PC-9 (cell line): ENCODE measurements at regions not wholly inside any gene's neighbourhood (a gene's known extent, or its start where the extent isn't known, plus 50 kb on each side); places are given as distances from the start of the nearest gene placed in this dataset.

ENCODE experiments used
- BruUV-seq: library from RNA; stranded (reverse); fragments of 400-500 nt; replicated peaks from 2 replicates; lab custom pipeline; 2021; lab: Mats Ljungman, UMichigan
- CTCF ChIA-PET: fragments of 300-600 bp; sonication (Branson Sonifier 250); formaldehyde crosslinking; loops from one replicate; lab custom pipeline; 2022; ENCODE audit warnings: antibody characterized with exemption; lab: Charles Lee
- POLR2A ChIA-PET: fragments of 300-600 bp; sonication (Branson Sonifier 250); formaldehyde crosslinking; loops from one replicate; lab custom pipeline; 2022; ENCODE audit warnings: antibody characterized with exemption; ENCODE audit not compliant: unreplicated experiment; lab: Charles Lee
- DNase-seq, 2 experiments: peaks; one replicate each; pipeline versions ENCODE4 v3.0.0 to v3.0.0-alpha.2; 2015 to 2022; ENCODE audit warnings: mixed read lengths in 1 of 2
- H2AFZ ChIP-seq: fragments of 200-600 bp; sonication (generic); 2 replicates; pipeline ENCODE4 v1.8.1; 2017; ENCODE audit warnings: antibody characterized with exemption
- H3F3A ChIP-seq: fragments of 200-600 bp; sonication (generic); 2 replicates; pipeline ENCODE4 v1.8.1; 2017; ENCODE audit warnings: antibody characterized with exemption, mild to moderate bottlenecking, low read depth; ENCODE audit not compliant: insufficient read depth
- H3K27ac ChIP-seq: fragments of 200-600 bp; sonication (generic); 2 replicates; pipeline ENCODE4 v1.6.1; 2016; ENCODE audit warnings: mixed run types
- H3K27me3 ChIP-seq: fragments of 200-600 bp; sonication (generic); 2 replicates; pipeline ENCODE4 v1.6.1; 2016; ENCODE audit warnings: low read depth, mixed run types; ENCODE audit not compliant: insufficient read depth
- H3K36me3 ChIP-seq: fragments of 200-600 bp; sonication (generic); 2 replicates; pipeline ENCODE4 v1.6.1; 2016; ENCODE audit warnings: low read depth, mixed run types
- H3K4me1 ChIP-seq: fragments of 200-600 bp; sonication (generic); replicated peaks from 2 replicates; pipeline ENCODE4 v1.6.1; 2016; ENCODE audit warnings: mixed run types; ENCODE audit not compliant: insufficient read depth
- H3K4me2 ChIP-seq: fragments of 200-600 bp; sonication (generic); 2 replicates; pipeline ENCODE4 v1.6.1; 2017; ENCODE audit warnings: mixed run types
- H3K4me3 ChIP-seq: fragments of 200-600 bp; sonication (generic); 2 replicates; pipeline ENCODE4 v1.6.1; 2016; ENCODE audit warnings: mixed run types
- H3K79me2 ChIP-seq: fragments of 200-600 bp; sonication (generic); 2 replicates; pipeline ENCODE4 v1.6.1; 2017; ENCODE audit warnings: low read depth, mixed run types
- H3K9me2 ChIP-seq: fragments of 200-600 bp; sonication (generic); 2 replicates; pipeline ENCODE4 v1.8.1; 2017; ENCODE audit warnings: mild to moderate bottlenecking; ENCODE audit not compliant: insufficient read depth
- H3K9me3 ChIP-seq: fragments of 200-600 bp; sonication (generic); 2 replicates; pipeline ENCODE4 v1.8.1; 2016; ENCODE audit warnings: low read depth; ENCODE audit not compliant: insufficient read depth
- H4K20me1 ChIP-seq: fragments of 200-600 bp; sonication (generic); 2 replicates; pipeline ENCODE4 v1.8.1; 2017; ENCODE audit not compliant: insufficient read depth
- CTCF ChIP-seq: fragments of 200-600 bp; sonication (generic); conservative IDR thresholded peaks from 2 replicates; pipeline ENCODE4 v1.6.1; 2017; ENCODE audit warnings: mixed run types, antibody characterized with exemption, mild to moderate bottlenecking, moderate library complexity
- EZH2 ChIP-seq: fragments of 200-600 bp; sonication (generic); IDR thresholded peaks from 2 replicates; pipeline ENCODE4 v1.8.0; 2017; ENCODE audit warnings: antibody characterized with exemption, low read depth
- intact Hi-C: fragments of 100-400 bp; cut with micrococcal nuclease; formaldehyde crosslinking; loops from one replicate; pipeline ENCODE4 v1.10.0; 2022; ENCODE audit not compliant: unreplicated experiment

DNA sequence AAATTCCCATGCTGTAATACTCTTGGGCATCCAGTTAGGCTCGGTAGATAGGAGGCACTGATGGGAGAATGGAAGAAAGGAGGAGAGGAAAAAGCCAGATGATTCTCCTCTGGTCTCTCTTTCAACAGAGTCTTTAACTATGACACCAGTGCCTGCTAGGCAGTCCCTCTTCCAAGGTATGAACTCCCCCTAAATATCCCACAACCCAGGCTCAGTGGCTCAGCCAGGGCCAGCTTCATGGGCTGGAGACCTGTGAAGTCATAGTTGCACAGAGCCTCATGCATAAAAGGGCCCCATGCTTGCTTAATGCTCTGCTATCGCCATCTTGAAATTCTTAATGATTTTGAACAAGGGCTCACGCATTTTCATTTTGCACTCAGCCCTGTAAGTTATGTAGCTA is 869.2 kb upstream of the GCFC2 start:
- BruUV-seq: no TSS peak
- no peaks in the 10 kb centered on the region for H3F3A ChIP-seq
- H3K9me3 ChIP-seq: no peaks in the 10 kb centered on the region
- H3K27ac ChIP-seq: no peak overlapping the region
- no peak for TF ChIP-seq CTCF
- peaks cover 11% of the 10 kb centered on the region for H3K27me3 ChIP-seq
- H3K79me2 ChIP-seq: no peaks in the 10 kb centered on the region
- no peak overlapping the region for H3K4me2 ChIP-seq
- H2AFZ ChIP-seq: no peak overlapping the region
- no peaks in the 10 kb centered on the region for H4K20me1 ChIP-seq
- intact Hi-C loops: no loop called here
- H3K4me1 ChIP-seq: no peaks in the 10 kb centered on the region
- DNase-seq: no peak
- H3K9me2 ChIP-seq: no peaks in the 10 kb centered on the region; the same call in 1 of the 2 replicates
- no peak overlapping the region for H3K4me3 ChIP-seq
- POLR2A ChIA-PET: no interaction called here
- H3K36me3 ChIP-seq: no peaks in the 10 kb centered on the region
- CTCF ChIA-PET: no interaction called here

- H3K9me3 ChIP-seq: no peaks in the 10 kb centered on the region
- no peaks in the 10 kb centered on the region for H4K20me1 ChIP-seq
- no peak overlapping the region for H3K4me2 ChIP-seq
- intact Hi-C loops: no loop called here
- DNase-seq: no peak
- H3F3A ChIP-seq: no peaks in the 10 kb centered on the region
- ChIA-PET CTCF (no interaction called here), POLR2A (no interaction called here)
- H3K4me1 ChIP-seq: no peaks in the 10 kb centered on the region
- H3K4me3 ChIP-seq: no peak overlapping the region
- H3K9me2 ChIP-seq: no peaks in the 10 kb centered on the region
- peaks cover 4% of the 10 kb centered on the region; the same call in 1 of the 2 replicates for H3K27me3 ChIP-seq
- H3K36me3 ChIP-seq: no peaks in the 10 kb centered on the region
- H2AFZ ChIP-seq: no peak overlapping the region
- no peak for TF ChIP-seq EZH2
- no peak for TF ChIP-seq CTCF
- H3K27ac ChIP-seq: no peak overlapping the region
- H3K79me2 ChIP-seq: no peaks in the 10 kb centered on the region
- BruUV-seq: no TSS peak
Observed at GRCh38 chr2:76572981-76573380, 862.3 kb upstream of the GCFC2 start.

DNA sequence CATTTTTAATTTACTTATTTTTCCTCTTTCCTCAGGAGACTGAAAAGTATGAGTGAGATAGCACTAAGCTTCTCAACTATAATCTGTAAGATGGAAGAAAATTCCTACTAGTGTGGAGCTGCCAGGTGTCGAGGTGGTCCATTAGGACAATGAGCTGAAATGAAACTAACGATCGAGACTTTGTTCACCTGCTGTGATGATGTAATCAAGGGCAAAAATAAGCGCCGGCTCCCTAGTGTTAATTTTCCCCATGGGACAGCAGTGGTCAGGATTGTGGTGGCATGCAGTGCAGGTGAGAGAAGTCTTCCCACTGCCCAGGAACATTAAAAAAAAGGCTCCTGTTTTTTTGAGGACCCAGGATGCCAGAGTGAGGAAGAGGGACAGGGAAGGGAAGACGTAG is 859.1 kb upstream of the GCFC2 start:
- intact Hi-C loops: no loop called here
- TF ChIP-seq EZH2 (no peak), CTCF (no peak)

More for the DNA sequence above, 859.1 kb upstream of the GCFC2 start:
- Histone ChIP-seq H3K4me2 (peak overlapping the region; percentile 51), H3F3A (no peaks in the 10 kb centered on the region), H3K27ac (no peak overlapping the region), H3K36me3 (no peaks in the 10 kb centered on the region), H3K27me3 (peaks cover 4% of the 10 kb centered on the region; the same call in 1 of the 2 replicates), H2AFZ (peak overlapping the region; percentile 63), H4K20me1 (no peaks in the 10 kb centered on the region), H3K9me2 (no peaks in the 10 kb centered on the region), H3K4me3 (peak overlapping the region; percentile 26; the same call in 1 of the 2 replicates), H3K79me2 (no peaks in the 10 kb centered on the region), H3K9me3 (no peaks in the 10 kb centered on the region), H3K4me1 (no peaks in the 10 kb centered on the region)
- BruUV-seq: no TSS peak
- CTCF ChIA-PET: no interaction called here
- POLR2A ChIA-PET: no interaction called here
- no peak for DNase-seq
